GM12864 (cell line): ENCODE measurements at regions not wholly inside any gene's neighbourhood (a gene's known extent, or its start where the extent isn't known, plus 50 kb on each side); places are given as distances from the start of the nearest gene placed in this dataset.

ENCODE experiments used
- DNase-seq: peaks from one replicate; pipeline ENCODE4 v3.0.0-alpha.2; 2011; ENCODE audit warnings: low read depth
- H3K4me3 ChIP-seq: 2 replicates; pipeline ENCODE4 v1.5.1; 2011; ENCODE audit warnings: mild to moderate bottlenecking, low read depth, low read length, control low read depth
- TF ChIP-seq, protein P1 (sequence below): IDR thresholded peaks from 2 replicates; pipeline ENCODE4 v1.5.1; 2011; ENCODE audit warnings: low read depth, mild to moderate bottlenecking, moderate library complexity, low read length, control low read depth, inconsistent platforms; ENCODE audit errors: missing control alignments

DNA sequence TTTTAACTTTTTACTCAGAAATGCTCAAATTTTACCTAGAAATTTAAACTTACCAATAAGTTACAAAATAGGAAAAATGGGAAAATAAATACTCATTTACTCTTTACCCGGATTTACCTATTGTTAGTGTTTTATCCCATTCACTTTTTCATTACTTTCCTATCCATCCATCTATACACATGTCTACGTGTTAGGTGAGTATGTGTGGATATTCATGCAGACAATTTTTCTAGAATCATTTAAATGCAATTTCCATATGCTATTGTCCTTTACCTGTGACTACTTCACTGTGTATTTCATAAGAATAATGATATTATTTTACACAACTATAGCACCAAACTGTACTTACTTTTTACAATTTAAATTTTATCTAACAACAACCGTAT is 896.6 kb upstream of the INTU start:
- no peak overlapping the region for H3K4me3 ChIP-seq
- no peak for DNase-seq
- TF ChIP-seq, protein P1, sequence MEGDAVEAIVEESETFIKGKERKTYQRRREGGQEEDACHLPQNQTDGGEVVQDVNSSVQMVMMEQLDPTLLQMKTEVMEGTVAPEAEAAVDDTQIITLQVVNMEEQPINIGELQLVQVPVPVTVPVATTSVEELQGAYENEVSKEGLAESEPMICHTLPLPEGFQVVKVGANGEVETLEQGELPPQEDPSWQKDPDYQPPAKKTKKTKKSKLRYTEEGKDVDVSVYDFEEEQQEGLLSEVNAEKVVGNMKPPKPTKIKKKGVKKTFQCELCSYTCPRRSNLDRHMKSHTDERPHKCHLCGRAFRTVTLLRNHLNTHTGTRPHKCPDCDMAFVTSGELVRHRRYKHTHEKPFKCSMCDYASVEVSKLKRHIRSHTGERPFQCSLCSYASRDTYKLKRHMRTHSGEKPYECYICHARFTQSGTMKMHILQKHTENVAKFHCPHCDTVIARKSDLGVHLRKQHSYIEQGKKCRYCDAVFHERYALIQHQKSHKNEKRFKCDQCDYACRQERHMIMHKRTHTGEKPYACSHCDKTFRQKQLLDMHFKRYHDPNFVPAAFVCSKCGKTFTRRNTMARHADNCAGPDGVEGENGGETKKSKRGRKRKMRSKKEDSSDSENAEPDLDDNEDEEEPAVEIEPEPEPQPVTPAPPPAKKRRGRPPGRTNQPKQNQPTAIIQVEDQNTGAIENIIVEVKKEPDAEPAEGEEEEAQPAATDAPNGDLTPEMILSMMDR = no peak

DNA sequence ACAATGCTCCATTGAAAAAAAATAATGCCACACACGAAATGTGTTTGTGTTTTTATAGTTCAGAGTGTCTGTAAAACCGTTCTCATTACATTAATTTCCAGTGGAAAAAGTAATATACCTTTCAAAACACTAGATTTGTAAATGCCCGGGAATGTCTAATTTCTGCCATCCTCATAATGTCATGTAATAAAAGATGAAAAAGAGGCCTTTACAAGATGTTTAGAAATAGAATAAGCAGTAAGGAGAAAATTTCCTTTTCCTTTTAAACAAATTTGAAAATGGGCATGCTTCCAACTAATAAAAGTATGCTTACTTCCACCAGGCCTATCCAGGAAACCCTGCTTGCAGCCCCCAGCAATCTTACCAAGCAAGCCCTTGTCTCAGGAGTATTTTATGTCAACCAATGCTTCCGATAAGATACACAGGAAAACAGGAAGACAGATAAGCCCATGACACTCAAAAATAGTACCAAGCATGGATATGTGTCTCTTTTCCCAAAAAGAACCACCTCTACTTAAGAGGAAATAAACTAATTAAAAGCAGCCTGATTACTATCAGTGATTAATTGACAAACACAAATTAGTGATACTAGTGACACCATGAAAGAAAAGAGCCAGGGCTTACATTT is 894.7 kb upstream of the INTU start:
- no peak overlapping the region for H3K4me3 ChIP-seq
- TF ChIP-seq, protein P1 = no peak
- DNase-seq = no peak

DNA sequence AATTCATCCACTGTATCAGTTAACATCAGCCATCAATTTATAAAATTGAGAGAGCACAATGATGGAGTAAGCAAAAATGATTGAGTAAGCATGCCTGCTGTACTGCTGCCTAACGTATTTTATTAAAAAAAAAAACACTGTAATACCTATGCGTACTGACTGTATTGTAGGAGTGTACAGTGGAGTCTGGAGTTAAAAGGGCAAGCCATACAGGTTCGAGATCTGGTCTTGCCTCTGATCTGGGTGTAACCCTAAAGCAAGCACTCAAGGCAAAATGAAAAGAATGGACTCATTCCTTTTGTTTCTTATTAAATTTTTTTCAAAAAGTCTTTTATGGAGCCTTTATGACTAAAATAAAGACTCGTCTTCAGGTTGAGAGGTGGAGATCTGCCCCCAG is 894.2 kb upstream of the INTU start:
- TF ChIP-seq, protein P1 = no peak
- no peak for DNase-seq

DNA sequence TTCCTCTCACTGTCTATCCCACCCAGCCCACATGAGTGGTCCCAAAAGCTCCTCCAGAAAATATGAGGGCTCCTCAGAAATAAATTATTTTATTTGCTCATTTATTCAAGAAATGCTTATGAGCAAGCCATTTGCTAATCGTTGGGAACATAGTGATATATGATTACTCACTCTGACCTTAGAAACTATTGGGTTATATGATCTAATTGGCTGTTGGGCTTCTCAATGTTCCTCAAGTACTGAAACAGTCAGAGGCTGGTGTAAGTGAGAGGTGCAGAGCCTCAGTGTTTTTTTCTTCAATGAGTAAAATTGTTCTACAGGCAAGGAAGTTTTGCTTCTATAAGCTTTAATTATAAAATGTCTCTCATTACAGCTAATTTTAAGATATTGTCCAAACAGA is 893.8 kb upstream of the INTU start:
- no peak overlapping the region for H3K4me3 ChIP-seq
- DNase-seq = no peak
- TF ChIP-seq, protein P1 = no peak

More for the DNA sequence above, 894.2 kb upstream of the INTU start:
- H3K4me3 ChIP-seq = no peak overlapping the region

DNA sequence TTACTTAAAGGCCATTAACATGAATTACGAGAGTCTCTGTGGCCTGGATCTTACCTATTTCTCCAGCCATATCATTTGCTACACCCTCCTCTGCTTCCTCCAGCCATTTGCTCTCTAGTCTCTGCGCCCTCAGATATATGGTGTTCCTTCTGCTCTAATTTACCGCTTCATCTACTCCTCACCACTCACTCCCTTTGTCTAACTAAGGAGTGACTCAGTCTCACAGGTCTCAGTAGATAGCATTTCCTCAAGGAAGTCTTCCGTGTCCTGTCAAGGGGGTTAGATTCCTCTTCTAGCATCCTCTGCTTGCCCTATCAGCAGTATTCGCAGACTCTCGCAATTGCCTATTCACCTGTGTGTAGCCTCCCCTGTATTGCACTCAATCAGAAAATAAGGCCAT is 892.1 kb upstream of the INTU start:
- DNase-seq = no peak
- TF ChIP-seq, protein P1 = no peak

DNA sequence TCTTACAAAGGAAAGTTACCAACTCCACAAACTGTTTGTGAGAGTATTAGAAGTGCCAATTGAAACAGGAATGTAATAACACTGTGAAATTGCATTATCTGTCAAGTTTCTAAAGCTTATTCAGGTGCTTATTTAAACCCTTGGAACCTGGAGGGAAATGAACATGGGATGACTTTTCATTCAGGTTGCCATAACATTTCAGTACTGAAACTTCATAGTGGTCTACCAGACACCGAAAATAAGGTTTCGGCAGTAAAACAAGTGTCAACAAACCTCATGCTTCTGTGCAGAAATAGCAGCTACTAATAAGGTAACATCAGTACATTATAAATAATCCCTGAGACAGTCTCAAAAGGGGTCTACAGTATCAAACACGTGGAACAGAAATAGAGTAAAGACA is 890.7 kb upstream of the INTU start:
- no peak overlapping the region for H3K4me3 ChIP-seq
- TF ChIP-seq, protein P1 = no peak
- DNase-seq = peak; percentile 4

More for the DNA sequence above, 892.1 kb upstream of the INTU start:
- no peak overlapping the region for H3K4me3 ChIP-seq

DNA sequence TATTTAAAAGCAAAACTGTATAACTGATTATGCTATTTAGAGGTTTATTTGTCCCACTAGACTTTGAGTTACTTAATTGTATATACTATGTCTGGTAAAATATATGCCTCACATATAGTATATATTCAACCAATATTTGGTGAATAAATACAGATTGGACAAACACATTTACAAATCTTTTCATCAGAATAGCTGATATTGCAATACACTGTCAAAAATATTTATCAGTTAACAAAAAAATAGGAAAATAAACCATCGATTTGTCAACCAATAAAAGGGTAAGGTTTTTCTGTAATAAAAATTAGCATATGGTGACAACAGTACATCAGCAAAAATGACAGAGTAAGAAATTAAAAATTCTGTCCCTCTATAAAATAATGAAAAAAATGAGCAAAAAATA is 889.9 kb upstream of the INTU start:
- TF ChIP-seq, protein P1 = no peak
- no peak for DNase-seq
- no peak overlapping the region for H3K4me3 ChIP-seq
